ENCODE measurements at regions not wholly inside any gene's neighbourhood (a gene's known extent, or its start where the extent isn't known, plus 50 kb on each side); places are given as distances from the start of the nearest gene placed in this dataset.

DNA sequence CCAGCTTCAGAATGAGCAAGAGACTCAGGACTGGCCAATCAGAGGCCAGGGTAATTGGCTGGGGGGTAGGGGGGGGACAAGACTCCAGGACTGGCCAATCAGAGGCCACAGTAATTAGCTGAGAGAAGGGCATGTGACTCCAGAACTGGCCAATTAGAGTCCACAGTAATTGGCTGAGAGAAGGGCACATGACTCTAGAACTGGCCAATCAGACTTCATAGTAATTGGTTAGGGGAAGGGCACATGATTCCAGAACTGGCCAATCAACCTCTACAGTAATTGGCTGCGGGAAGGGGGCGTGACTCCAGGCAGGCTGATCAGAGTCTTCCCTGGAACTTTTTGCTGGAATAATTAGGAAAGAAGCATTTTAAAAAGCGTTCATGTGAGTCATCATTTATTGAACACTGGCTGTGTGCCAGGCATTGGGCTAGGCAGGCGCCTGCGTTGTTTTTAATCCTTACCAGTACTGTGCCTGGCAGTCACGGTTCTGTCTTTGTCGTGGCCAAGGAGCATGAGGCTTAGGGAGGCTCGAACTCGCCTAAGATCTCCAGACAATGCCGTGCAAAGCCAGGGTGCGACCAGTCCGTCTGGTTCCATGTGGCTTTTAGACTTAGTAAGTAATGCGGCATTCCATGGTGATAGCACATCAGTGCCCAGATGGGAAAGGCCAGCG is 508.1 kb downstream of the TBC1D22A start:
- no peak for ATAC-seq
- no peak for TF ChIP-seq RARB (CRISPR knock-in tag; IDR thresholded peaks at IDR 0.05)
- TF ChIP-seq ZNF8 (CRISPR knock-in tag; IDR thresholded peaks at IDR 0.05): no peak
- no peak for TF ChIP-seq ESRRG (CRISPR knock-in tag; IDR thresholded peaks at IDR 0.05)
- TF ChIP-seq CREB5 (CRISPR knock-in tag; IDR thresholded peaks at IDR 0.05; ENCODE audit: low read depth): no peak
- TF ChIP-seq BACH2 (CRISPR knock-in tag; IDR thresholded peaks at IDR 0.05; ENCODE audit: borderline replicate concordance): no peak
- no peak for TF ChIP-seq ZFP30 (CRISPR knock-in tag; IDR thresholded peaks at IDR 0.05)
- TF ChIP-seq CSRNP3 (CRISPR knock-in tag; IDR thresholded peaks at IDR 0.05): no peak
- no peak for TF ChIP-seq ZFP3 (CRISPR knock-in tag; IDR thresholded peaks at IDR 0.05)
- no peak for TF ChIP-seq POU6F1 (CRISPR knock-in tag; IDR thresholded peaks at IDR 0.05; ENCODE audit: borderline replicate concordance, low read depth)
- no peak for TF ChIP-seq GLIS3 (CRISPR knock-in tag; IDR thresholded peaks at IDR 0.05)
- TF ChIP-seq ZNF565 (CRISPR knock-in tag; conservative IDR thresholded peaks at IDR 0.05; ENCODE audit: low read depth): no peak
- TF ChIP-seq SNAI2 (CRISPR knock-in tag; IDR thresholded peaks at IDR 0.05): no peak

DNA sequence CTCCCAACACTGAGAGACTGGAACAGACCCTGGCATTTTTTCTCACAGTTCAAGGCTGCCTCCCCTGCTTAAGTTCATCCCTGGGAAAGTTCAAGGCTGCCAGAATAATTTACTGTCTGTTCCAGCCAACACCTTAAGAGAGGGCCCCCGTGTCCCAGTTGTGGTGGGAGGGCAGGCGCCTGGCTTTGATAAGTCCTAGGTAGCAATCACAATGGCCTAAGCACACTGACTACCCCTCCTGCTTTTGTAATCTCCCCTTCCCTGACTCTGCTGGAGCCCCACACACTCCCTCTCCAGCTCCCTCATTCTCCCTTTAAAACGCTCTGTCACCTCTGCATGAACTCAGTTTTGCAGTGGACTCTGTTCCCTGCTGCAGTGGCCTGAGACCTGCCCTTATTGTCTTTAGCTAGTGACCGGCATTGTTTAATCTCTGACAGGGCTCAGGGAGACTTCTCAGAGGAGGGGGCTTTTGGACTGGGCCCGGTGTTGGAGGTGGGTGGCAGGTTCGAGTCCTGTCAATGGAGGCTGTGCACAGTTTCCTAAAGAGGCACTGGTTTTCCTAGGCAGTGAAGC is 507.2 kb downstream of the TBC1D22A start:
- ATAC-seq: no peak
- TF ChIP-seq ZFP30 (CRISPR knock-in tag; IDR thresholded peaks at IDR 0.05): no peak
- no peak for TF ChIP-seq CREB5 (CRISPR knock-in tag; IDR thresholded peaks at IDR 0.05; ENCODE audit: low read depth)
- TF ChIP-seq, protein P1, sequence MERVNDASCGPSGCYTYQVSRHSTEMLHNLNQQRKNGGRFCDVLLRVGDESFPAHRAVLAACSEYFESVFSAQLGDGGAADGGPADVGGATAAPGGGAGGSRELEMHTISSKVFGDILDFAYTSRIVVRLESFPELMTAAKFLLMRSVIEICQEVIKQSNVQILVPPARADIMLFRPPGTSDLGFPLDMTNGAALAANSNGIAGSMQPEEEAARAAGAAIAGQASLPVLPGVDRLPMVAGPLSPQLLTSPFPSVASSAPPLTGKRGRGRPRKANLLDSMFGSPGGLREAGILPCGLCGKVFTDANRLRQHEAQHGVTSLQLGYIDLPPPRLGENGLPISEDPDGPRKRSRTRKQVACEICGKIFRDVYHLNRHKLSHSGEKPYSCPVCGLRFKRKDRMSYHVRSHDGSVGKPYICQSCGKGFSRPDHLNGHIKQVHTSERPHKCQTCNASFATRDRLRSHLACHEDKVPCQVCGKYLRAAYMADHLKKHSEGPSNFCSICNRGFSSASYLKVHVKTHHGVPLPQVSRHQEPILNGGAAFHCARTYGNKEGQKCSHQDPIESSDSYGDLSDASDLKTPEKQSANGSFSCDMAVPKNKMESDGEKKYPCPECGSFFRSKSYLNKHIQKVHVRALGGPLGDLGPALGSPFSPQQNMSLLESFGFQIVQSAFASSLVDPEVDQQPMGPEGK (CRISPR knock-in tag; IDR thresholded peaks at IDR 0.05; ENCODE audit: borderline replicate concordance): no peak
- TF ChIP-seq ISL1 (CRISPR knock-in tag; IDR thresholded peaks at IDR 0.05): no peak
- no peak for TF ChIP-seq SNAI2 (CRISPR knock-in tag; IDR thresholded peaks at IDR 0.05)
- TF ChIP-seq ZNF565 (CRISPR knock-in tag; conservative IDR thresholded peaks at IDR 0.05; ENCODE audit: low read depth): no peak
- no peak for TF ChIP-seq CSDC2 (CRISPR knock-in tag; IDR thresholded peaks at IDR 0.05)
- TF ChIP-seq CSRNP3 (CRISPR knock-in tag; IDR thresholded peaks at IDR 0.05): no peak
- no peak for TF ChIP-seq ESRRG (CRISPR knock-in tag; IDR thresholded peaks at IDR 0.05)
- no peak for TF ChIP-seq RARB (CRISPR knock-in tag; IDR thresholded peaks at IDR 0.05)
- TF ChIP-seq ARNTL (CRISPR knock-in tag; IDR thresholded peaks at IDR 0.05; ENCODE audit: borderline replicate concordance, low read depth): no peak
- no peak for TF ChIP-seq OSR1 (CRISPR knock-in tag; IDR thresholded peaks at IDR 0.05)
- TF ChIP-seq ZNF8 (CRISPR knock-in tag; IDR thresholded peaks at IDR 0.05): no peak
- TF ChIP-seq ZNF70 (CRISPR knock-in tag; IDR thresholded peaks at IDR 0.05): no peak
- TF ChIP-seq TCF4 (CRISPR knock-in tag; IDR thresholded peaks at IDR 0.05; ENCODE audit: borderline replicate concordance): no peak
- no peak for TF ChIP-seq PPARA (CRISPR knock-in tag; IDR thresholded peaks at IDR 0.05; ENCODE audit: borderline replicate concordance)
- TF ChIP-seq, protein P2, sequence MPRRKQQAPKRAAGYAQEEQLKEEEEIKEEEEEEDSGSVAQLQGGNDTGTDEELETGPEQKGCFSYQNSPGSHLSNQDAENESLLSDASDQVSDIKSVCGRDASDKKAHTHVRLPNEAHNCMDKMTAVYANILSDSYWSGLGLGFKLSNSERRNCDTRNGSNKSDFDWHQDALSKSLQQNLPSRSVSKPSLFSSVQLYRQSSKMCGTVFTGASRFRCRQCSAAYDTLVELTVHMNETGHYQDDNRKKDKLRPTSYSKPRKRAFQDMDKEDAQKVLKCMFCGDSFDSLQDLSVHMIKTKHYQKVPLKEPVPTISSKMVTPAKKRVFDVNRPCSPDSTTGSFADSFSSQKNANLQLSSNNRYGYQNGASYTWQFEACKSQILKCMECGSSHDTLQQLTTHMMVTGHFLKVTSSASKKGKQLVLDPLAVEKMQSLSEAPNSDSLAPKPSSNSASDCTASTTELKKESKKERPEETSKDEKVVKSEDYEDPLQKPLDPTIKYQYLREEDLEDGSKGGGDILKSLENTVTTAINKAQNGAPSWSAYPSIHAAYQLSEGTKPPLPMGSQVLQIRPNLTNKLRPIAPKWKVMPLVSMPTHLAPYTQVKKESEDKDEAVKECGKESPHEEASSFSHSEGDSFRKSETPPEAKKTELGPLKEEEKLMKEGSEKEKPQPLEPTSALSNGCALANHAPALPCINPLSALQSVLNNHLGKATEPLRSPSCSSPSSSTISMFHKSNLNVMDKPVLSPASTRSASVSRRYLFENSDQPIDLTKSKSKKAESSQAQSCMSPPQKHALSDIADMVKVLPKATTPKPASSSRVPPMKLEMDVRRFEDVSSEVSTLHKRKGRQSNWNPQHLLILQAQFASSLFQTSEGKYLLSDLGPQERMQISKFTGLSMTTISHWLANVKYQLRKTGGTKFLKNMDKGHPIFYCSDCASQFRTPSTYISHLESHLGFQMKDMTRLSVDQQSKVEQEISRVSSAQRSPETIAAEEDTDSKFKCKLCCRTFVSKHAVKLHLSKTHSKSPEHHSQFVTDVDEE (CRISPR knock-in tag; IDR thresholded peaks at IDR 0.05): no peak

Data from SK-N-SH treated with all-trans-retinoic acid at 6 μM for 48 hours (cell line).